PC-3 (cell line): ENCODE measurements at regions not wholly inside any gene's neighbourhood (a gene's known extent, or its start where the extent isn't known, plus 50 kb on each side); places are given as distances from the start of the nearest gene placed in this dataset.

Experiments
- ATAC-seq: fragments of 200-7000 bp; cut with Tn5 transposase; 2 replicates; pipeline ENCODE4 v1.9.1; 2020; ENCODE audit warnings: mild to moderate bottlenecking, moderate library complexity
- BruUV-seq: library from RNA; stranded (reverse); fragments of 400-500 nt; replicated peaks from 2 replicates; lab custom pipeline; 2021; lab: Mats Ljungman, UMichigan
- CTCF ChIA-PET: fragments of 300-600 bp; sonication (Branson Sonifier 250); formaldehyde crosslinking; loops from one replicate; lab custom pipeline; 2022; ENCODE audit warnings: antibody characterized with exemption; lab: Charles Lee
- POLR2A ChIA-PET: fragments of 300-600 bp; sonication (Branson Sonifier 250); formaldehyde crosslinking; loops from one replicate; lab custom pipeline; 2022; ENCODE audit warnings: antibody characterized with exemption; ENCODE audit not compliant: unreplicated experiment; lab: Charles Lee
- DNase-seq: peaks from one replicate; pipeline ENCODE4 v3.0.0-alpha.2; 2015
- H2AFZ ChIP-seq: fragments of 300-600 bp; sonication (generic); 2 replicates; pipeline ENCODE4 v1.6.0; 2016; ENCODE audit warnings: antibody characterized with exemption, low read length
- H3F3A ChIP-seq: fragments of 300-600 bp; sonication (generic); one replicate; pipeline ENCODE4 v1.6.0; 2017; ENCODE audit warnings: antibody characterized with exemption, low read length, control low read depth, mild to moderate bottlenecking; ENCODE audit not compliant: unreplicated experiment
- H3K27ac ChIP-seq: fragments of 300-600 bp; sonication (generic); 2 replicates; pipeline ENCODE4 v1.5.1; 2016; ENCODE audit warnings: mild to moderate bottlenecking, low read length
- H3K27me3 ChIP-seq: fragments of 300-600 bp; sonication (generic); 2 replicates; pipeline ENCODE4 v1.6.1; 2016; ENCODE audit warnings: low read length, mixed read lengths
- H3K36me3 ChIP-seq: fragments of 300-600 bp; sonication (generic); 2 replicates; pipeline ENCODE4 v1.6.1; 2016; ENCODE audit warnings: low read depth, mixed run types, low read length, mixed read lengths
- H3K4me1 ChIP-seq: fragments of 300-600 bp; sonication (generic); 2 replicates; pipeline ENCODE4 v1.5.1; 2016; ENCODE audit warnings: low read length; ENCODE audit not compliant: insufficient read depth
- H3K4me2 ChIP-seq: fragments of 300-600 bp; sonication (generic); 2 replicates; pipeline ENCODE4 v1.6.0; 2016; ENCODE audit warnings: low read length
- H3K4me3 ChIP-seq: fragments of 300-600 bp; sonication (generic); 2 replicates; pipeline ENCODE4 v1.5.1; 2016; ENCODE audit warnings: mild to moderate bottlenecking, low read length, mixed read lengths
- H3K79me2 ChIP-seq: fragments of 300-600 bp; sonication (generic); 2 replicates; pipeline ENCODE4 v1.6.1; 2017; ENCODE audit warnings: low read length, mixed read lengths
- H3K9ac ChIP-seq: fragments of 300-600 bp; sonication (generic); 2 replicates; pipeline ENCODE4 v1.6.0; 2016; ENCODE audit warnings: mild to moderate bottlenecking, low read length
- H3K9me2 ChIP-seq: fragments of 300-600 bp; sonication (generic); replicated peaks from 2 replicates; pipeline ENCODE4 v1.6.1; 2016; ENCODE audit warnings: mixed run types, low read length, mixed read lengths
- H3K9me3 ChIP-seq: fragments of 300-600 bp; sonication (generic); 2 replicates; pipeline ENCODE4 v1.6.1; 2016; ENCODE audit warnings: low read length, mixed read lengths
- H4K20me1 ChIP-seq: fragments of 300-600 bp; sonication (generic); 2 replicates; pipeline ENCODE4 v1.6.1; 2016; ENCODE audit warnings: low read length, mixed read lengths
- EZH2 ChIP-seq: fragments of 300-600 bp; sonication (generic); IDR thresholded peaks from one replicate; pipeline ENCODE4 v1.6.1; 2017; ENCODE audit warnings: antibody characterized with exemption, mild to moderate bottlenecking, low read length; ENCODE audit not compliant: unreplicated experiment
- EZH2phosphoT487 ChIP-seq: fragments of 300-600 bp; sonication (generic); IDR thresholded peaks from 2 replicates; pipeline ENCODE4 v1.6.1; 2018; ENCODE audit warnings: mild to moderate bottlenecking, antibody characterized with exemption, low read length, borderline replicate concordance
- intact Hi-C: fragments of 100-400 bp; cut with micrococcal nuclease; formaldehyde crosslinking; loops from 2 replicates; pipeline ENCODE4 v1.9.0; 2023
- TF ChIP-seq, protein P1 (sequence below): fragments of 300-600 bp; sonication (generic); conservative IDR thresholded peaks from 2 replicates; pipeline ENCODE4 v1.5.1; 2017; ENCODE audit warnings: antibody characterized with exemption, low read depth, mild to moderate bottlenecking, low read length

DNA sequence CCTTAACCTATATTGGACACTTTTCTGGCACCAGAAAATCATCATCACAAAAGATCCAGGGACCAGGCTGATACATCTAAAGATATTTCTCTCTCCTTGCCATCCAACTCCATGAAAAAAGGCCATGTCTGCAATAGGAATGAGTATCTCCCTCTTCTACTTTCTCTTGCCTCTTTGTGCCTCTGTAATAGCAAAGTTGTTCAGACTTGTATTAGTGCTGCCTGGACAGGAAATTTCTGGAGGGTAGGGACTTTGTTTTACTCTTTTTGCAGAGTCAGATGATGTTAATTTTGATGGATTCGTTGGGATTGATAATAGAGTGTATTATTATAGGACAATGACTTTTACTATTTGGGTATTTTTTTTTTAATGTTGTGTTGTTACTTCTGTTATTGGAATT, 376.3 kb downstream of the INHBA start:
- Histone ChIP-seq H3F3A (no peaks in the 10 kb centered on the region), H2AFZ (no peak overlapping the region), H3K27ac (no peak overlapping the region), H3K4me3 (no peak overlapping the region), H3K27me3 (no peaks in the 10 kb centered on the region), H3K9ac (no peak overlapping the region), H3K36me3 (no peaks in the 10 kb centered on the region), H3K9me3 (no peaks in the 10 kb centered on the region), H3K4me1 (no peaks in the 10 kb centered on the region), H3K79me2 (no peaks in the 10 kb centered on the region), H3K9me2 (no peaks in the 10 kb centered on the region), H4K20me1 (no peaks in the 10 kb centered on the region), H3K4me2 (no peak overlapping the region)
- intact Hi-C loops: no loop called here
- DNase-seq (no peak), ATAC-seq (no peak)
- TF ChIP-seq, protein P1, sequence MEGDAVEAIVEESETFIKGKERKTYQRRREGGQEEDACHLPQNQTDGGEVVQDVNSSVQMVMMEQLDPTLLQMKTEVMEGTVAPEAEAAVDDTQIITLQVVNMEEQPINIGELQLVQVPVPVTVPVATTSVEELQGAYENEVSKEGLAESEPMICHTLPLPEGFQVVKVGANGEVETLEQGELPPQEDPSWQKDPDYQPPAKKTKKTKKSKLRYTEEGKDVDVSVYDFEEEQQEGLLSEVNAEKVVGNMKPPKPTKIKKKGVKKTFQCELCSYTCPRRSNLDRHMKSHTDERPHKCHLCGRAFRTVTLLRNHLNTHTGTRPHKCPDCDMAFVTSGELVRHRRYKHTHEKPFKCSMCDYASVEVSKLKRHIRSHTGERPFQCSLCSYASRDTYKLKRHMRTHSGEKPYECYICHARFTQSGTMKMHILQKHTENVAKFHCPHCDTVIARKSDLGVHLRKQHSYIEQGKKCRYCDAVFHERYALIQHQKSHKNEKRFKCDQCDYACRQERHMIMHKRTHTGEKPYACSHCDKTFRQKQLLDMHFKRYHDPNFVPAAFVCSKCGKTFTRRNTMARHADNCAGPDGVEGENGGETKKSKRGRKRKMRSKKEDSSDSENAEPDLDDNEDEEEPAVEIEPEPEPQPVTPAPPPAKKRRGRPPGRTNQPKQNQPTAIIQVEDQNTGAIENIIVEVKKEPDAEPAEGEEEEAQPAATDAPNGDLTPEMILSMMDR: no peak
- TF ChIP-seq EZH2 (no peak), EZH2phosphoT487 (no peak)
- no TSS peak for BruUV-seq
- CTCF ChIA-PET: no interaction called here
- POLR2A ChIA-PET: no interaction called here

GRCh38 chr7:41323806-41324205, 379.1 kb downstream of the INHBA start:
- no peaks in the 10 kb centered on the region for H3K4me1 ChIP-seq
- H3F3A ChIP-seq: no peaks in the 10 kb centered on the region
- H3K4me2 ChIP-seq: no peak overlapping the region
- DNase-seq (no peak), ATAC-seq (peak; percentile 20; the same call in 1 of the 2 replicates)
- H3K4me3 ChIP-seq: no peak overlapping the region
- H3K36me3 ChIP-seq: no peaks in the 10 kb centered on the region
- no TSS peak for BruUV-seq
- no peaks in the 10 kb centered on the region for H3K79me2 ChIP-seq
- no peaks in the 10 kb centered on the region for H4K20me1 ChIP-seq
- TF ChIP-seq EZH2: no peak
- TF ChIP-seq, protein P1: no peak
- no peak for TF ChIP-seq EZH2phosphoT487
- POLR2A ChIA-PET: no interaction called here
- no peaks in the 10 kb centered on the region for H3K9me3 ChIP-seq
- no peaks in the 10 kb centered on the region for H3K9me2 ChIP-seq
- peak overlapping the region; percentile 61 for H2AFZ ChIP-seq
- intact Hi-C loops: no loop called here
- H3K9ac ChIP-seq: no peak overlapping the region
- H3K27me3 ChIP-seq: no peaks in the 10 kb centered on the region
- H3K27ac ChIP-seq: no peak overlapping the region
- CTCF ChIA-PET: no interaction called here

- no peak for ATAC-seq
- TF ChIP-seq EZH2phosphoT487 (no peak), EZH2 (no peak)
- TF ChIP-seq, protein P1: no peak
- CTCF ChIA-PET: no interaction called here
- Histone ChIP-seq H2AFZ (no peak overlapping the region), H3K27me3 (no peaks in the 10 kb centered on the region), H3K36me3 (no peaks in the 10 kb centered on the region), H3K4me3 (no peak overlapping the region), H3K4me2 (no peak overlapping the region), H3K9me3 (no peaks in the 10 kb centered on the region), H3K27ac (no peak overlapping the region), H3F3A (no peaks in the 10 kb centered on the region), H4K20me1 (no peaks in the 10 kb centered on the region), H3K4me1 (no peaks in the 10 kb centered on the region), H3K9me2 (no peaks in the 10 kb centered on the region), H3K9ac (no peak overlapping the region), H3K79me2 (no peaks in the 10 kb centered on the region)
- no TSS peak for BruUV-seq
- POLR2A ChIA-PET: interaction anchor here (0.6 kb wide), 1 partner anchor 49 kb away, joined by 3 read pairs; no protein-coding TSS in a partner anchor
- no peak for DNase-seq
- intact Hi-C loops: no loop called here
These were observed 383.3 kb downstream of the INHBA start for GRCh38 chr7:41319581-41319980.
